Duodenal mucosa (tissue), 2 donors: ENCODE measurements at regions not wholly inside any gene's neighbourhood (a gene's known extent, or its start where the extent isn't known, plus 50 kb on each side); places are given as distances from the start of the nearest gene placed in this dataset.

Source experiments
- H3K27ac ChIP-seq: one replicate; pipeline ENCODE4 v1.7.0; 2013; ENCODE audit warnings: low read depth, low read length
- H3K27me3 ChIP-seq, 2 donors: one replicate each; pipeline ENCODE4 v1.7.0; 2013; ENCODE audit warnings: low read length in 2 of 2, control low read depth in 1 of 2; ENCODE audit not compliant: insufficient read depth in 2 of 2, control insufficient read depth in 1 of 2
- H3K36me3 ChIP-seq, 2 donors: one replicate each; pipeline ENCODE4 v1.7.0; 2013; ENCODE audit warnings: low read length in 2 of 2, control low read depth in 1 of 2; ENCODE audit not compliant: insufficient read depth in 2 of 2, control insufficient read depth in 1 of 2
- H3K4me1 ChIP-seq, 2 donors: one replicate each; pipeline ENCODE4 v1.7.0; 2013; ENCODE audit warnings: low read length in 2 of 2, control low read depth in 1 of 2; ENCODE audit not compliant: insufficient read depth in 2 of 2, control insufficient read depth in 1 of 2
- H3K4me3 ChIP-seq, 2 donors: one replicate each; pipeline ENCODE4 v1.7.0; 2013; ENCODE audit warnings: low read length in 2 of 2, low read depth in 1 of 2
- H3K9ac ChIP-seq, 2 donors: one replicate each; pipeline ENCODE4 v1.7.0; 2013; ENCODE audit warnings: low read length in 2 of 2, low read depth in 1 of 2
- H3K9me3 ChIP-seq, 2 donors: one replicate each; pipeline ENCODE4 v1.7.0; 2013; ENCODE audit warnings: low read length in 2 of 2, control low read depth in 1 of 2; ENCODE audit not compliant: control insufficient read depth in 1 of 2

GRCh38 chr7:57328457-57328856 is 121.5 kb upstream of the ZNF716 start:
- H3K9me3 ChIP-seq, result peaks cover 52 to 53% of the 10 kb centered on the region in 2 donors
- no peaks in the 10 kb centered on the region for H3K36me3 ChIP-seq
- H3K27ac ChIP-seq, result no peak overlapping the region
- H3K27me3 ChIP-seq, result no peaks in the 10 kb centered on the region
- H3K9ac ChIP-seq, result no peak overlapping the region
- no peaks in the 10 kb centered on the region for H3K4me1 ChIP-seq
- no peak overlapping the region for H3K4me3 ChIP-seq

GRCh38 chr7:57328963-57329362 is 121.0 kb upstream of the ZNF716 start:
- no peak overlapping the region for H3K27ac ChIP-seq
- H3K4me3 ChIP-seq, result no peak overlapping the region
- H3K9me3 ChIP-seq, result peaks cover 56 to 57% of the 10 kb centered on the region in 2 donors
- no peak overlapping the region for H3K9ac ChIP-seq
- H3K27me3 ChIP-seq, result no peaks in the 10 kb centered on the region
- no peaks in the 10 kb centered on the region for H3K4me1 ChIP-seq
- no peaks in the 10 kb centered on the region for H3K36me3 ChIP-seq

- no peaks in the 10 kb centered on the region for H3K27me3 ChIP-seq
- no peak overlapping the region for H3K9ac ChIP-seq
- no peaks in the 10 kb centered on the region for H3K36me3 ChIP-seq
- H3K27ac ChIP-seq, result no peak overlapping the region
- H3K4me1 ChIP-seq, result no peaks in the 10 kb centered on the region
- H3K4me3 ChIP-seq, result no peak overlapping the region
- peaks cover 19 to 33% of the 10 kb centered on the region in 2 donors for H3K9me3 ChIP-seq
These were observed 110.6 kb upstream of the ZNF716 start for GRCh38 chr7:57339198-57339944.

DNA sequence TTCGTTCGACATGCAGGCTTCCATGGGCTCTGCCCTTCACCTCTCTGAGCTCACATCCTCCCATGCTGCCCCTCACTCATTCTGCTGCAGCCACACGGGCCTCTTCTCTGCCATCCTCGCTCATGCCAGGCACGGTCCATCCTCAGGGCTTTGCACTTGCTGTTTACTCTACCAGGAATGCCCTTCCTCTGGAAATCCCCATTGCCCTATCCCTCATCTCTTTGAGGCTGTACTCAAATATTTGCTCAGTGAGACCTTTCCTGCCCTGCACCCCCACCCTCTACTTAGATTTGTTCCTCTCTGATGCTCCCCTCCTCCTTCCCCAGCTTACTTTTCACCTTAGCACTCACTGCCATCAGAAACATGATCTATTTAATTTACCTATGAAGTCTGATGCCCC is 107.0 kb upstream of the ZNF716 start:
- no peak overlapping the region for H3K4me3 ChIP-seq

DNA sequence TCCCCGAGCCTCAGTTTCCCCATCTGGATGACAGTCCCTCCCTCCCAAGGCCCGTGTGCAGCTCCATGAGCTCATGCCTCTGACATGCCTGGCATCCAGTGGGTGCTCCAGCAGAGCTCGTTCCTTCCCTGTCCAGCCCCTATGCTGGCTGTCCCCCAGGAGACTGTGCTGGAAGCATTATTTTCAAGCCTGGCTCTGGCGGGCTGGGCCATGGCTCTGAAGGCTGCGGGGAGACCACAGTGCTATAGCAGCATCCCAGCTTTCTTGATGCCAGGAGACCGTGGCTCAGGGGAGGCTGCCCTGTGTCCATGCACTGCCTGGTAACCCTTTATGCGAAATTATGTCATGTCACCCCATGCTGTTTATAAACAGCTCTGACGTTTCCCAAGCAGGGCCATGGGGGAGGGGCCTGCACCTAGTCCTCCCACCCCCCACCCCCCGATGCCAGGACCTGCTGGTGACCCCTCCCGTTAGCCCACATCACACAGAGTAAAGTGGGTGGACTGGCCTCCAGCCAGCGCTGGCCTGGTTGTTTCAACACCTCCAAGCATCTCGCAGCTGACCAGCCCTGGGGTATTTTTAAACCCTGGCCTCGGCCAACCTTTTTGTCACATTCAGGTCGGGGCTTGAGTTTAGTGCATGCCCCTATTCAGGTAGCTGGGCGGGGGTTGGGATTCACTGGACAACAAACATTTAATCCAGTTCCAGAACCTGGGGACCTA is 105.9 kb upstream of the ZNF716 start:
- no peak overlapping the region for H3K9ac ChIP-seq

More for the DNA sequence above, 107.0 kb upstream of the ZNF716 start:
- H3K36me3 ChIP-seq, result no peaks in the 10 kb centered on the region
- no peak overlapping the region for H3K27ac ChIP-seq
- peaks cover 9 to 37% of the 10 kb centered on the region in 2 donors for H3K9me3 ChIP-seq
- H3K27me3 ChIP-seq, result no peaks in the 10 kb centered on the region
- H3K4me1 ChIP-seq, result no peaks in the 10 kb centered on the region
- no peak overlapping the region for H3K9ac ChIP-seq

DNA sequence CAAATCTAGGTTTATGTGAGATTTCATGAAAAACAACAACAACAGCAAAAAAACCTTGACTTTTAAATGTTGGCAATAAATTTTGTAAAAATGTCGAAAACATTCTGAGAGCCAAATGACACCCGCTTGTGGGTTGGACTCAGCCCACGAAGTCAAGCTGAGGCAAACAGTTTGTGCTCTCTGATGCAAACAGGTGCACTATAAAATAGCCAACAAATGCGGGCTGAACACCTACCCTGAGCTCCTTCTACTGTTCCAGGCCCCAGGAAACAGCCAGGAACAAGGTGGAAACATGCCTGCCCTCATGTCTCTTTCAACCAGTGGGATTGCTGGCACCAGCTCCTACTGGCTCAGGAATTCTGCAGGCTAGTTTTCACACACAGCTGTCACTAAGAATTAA is 105.0 kb upstream of the ZNF716 start:
- no peak overlapping the region for H3K9ac ChIP-seq
- H3K4me3 ChIP-seq, result no peak overlapping the region
- peaks cover 9 to 36% of the 10 kb centered on the region in 2 donors for H3K9me3 ChIP-seq
- no peaks in the 10 kb centered on the region for H3K27me3 ChIP-seq
- H3K27ac ChIP-seq, result no peak overlapping the region
- H3K36me3 ChIP-seq, result no peaks in the 10 kb centered on the region
- no peaks in the 10 kb centered on the region for H3K4me1 ChIP-seq

More for the DNA sequence above, 105.9 kb upstream of the ZNF716 start:
- Histone ChIP-seq H3K27me3 (no peaks in the 10 kb centered on the region), H3K27ac (no peak overlapping the region), H3K9me3 (peaks cover 9 to 31% of the 10 kb centered on the region in 2 donors), H3K36me3 (no peaks in the 10 kb centered on the region), H3K4me1 (no peaks in the 10 kb centered on the region), H3K4me3 (no peak overlapping the region)

- peaks cover 20 to 45% of the 10 kb centered on the region in 2 donors for H3K9me3 ChIP-seq
- no peaks in the 10 kb centered on the region for H3K27me3 ChIP-seq
- no peaks in the 10 kb centered on the region for H3K4me1 ChIP-seq
- H3K27ac ChIP-seq, result no peak overlapping the region
- no peak overlapping the region for H3K9ac ChIP-seq
- no peak overlapping the region for H3K4me3 ChIP-seq
- no peaks in the 10 kb centered on the region for H3K36me3 ChIP-seq
These were observed 101.2 kb upstream of the ZNF716 start for GRCh38 chr7:57348646-57349269.

DNA sequence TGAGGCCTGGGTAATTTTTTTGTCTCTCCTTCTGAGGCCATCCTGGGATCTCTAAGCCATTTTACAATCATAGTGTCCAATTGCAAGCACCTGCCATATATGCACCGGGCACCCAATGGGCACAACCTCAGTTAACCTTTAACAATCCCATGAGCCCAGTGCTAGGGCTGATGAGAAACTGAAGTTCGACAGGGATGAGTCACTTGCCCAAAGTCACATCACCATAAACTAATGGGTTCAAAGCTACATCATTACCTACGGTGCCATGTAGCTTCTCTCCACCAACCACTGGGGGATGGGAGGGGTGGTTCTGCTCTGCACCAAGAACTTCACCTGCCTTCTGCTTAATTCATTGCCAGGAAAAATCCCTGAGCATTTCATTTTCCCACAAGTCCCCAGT is 95.8 kb upstream of the ZNF716 start:
- H3K4me1 ChIP-seq, result no peaks in the 10 kb centered on the region
- H3K36me3 ChIP-seq, result no peaks in the 10 kb centered on the region
- no peak overlapping the region for H3K9ac ChIP-seq
- no peak overlapping the region for H3K4me3 ChIP-seq
- H3K27me3 ChIP-seq, result no peaks in the 10 kb centered on the region
- peaks cover 29 to 37% of the 10 kb centered on the region in 2 donors for H3K9me3 ChIP-seq
- no peak overlapping the region for H3K27ac ChIP-seq

GRCh38 chr7:57354679-57355338 is 95.2 kb upstream of the ZNF716 start:
- H3K4me1 ChIP-seq, result no peaks in the 10 kb centered on the region

GRCh38 chr7:57361406-57361805 is 88.6 kb upstream of the ZNF716 start:
- Histone ChIP-seq H3K4me1 (no peaks in the 10 kb centered on the region), H3K9me3 (peaks cover 15 to 25% of the 10 kb centered on the region in 2 donors), H3K27me3 (no peaks in the 10 kb centered on the region), H3K4me3 (no peak overlapping the region), H3K27ac (no peak overlapping the region), H3K36me3 (no peaks in the 10 kb centered on the region), H3K9ac (no peak overlapping the region)

More at GRCh38 chr7:57354679-57355338, 95.2 kb upstream of the ZNF716 start:
- H3K27ac ChIP-seq, result no peak overlapping the region
- no peak overlapping the region for H3K9ac ChIP-seq
- no peak overlapping the region for H3K4me3 ChIP-seq
- H3K27me3 ChIP-seq, result no peaks in the 10 kb centered on the region
- H3K9me3 ChIP-seq, result peaks cover 29 to 36% of the 10 kb centered on the region in 2 donors
- no peaks in the 10 kb centered on the region for H3K36me3 ChIP-seq
